T-helper 2 cell (primary cell): ENCODE measurements at regions not wholly inside any gene's neighbourhood (a gene's known extent, or its start where the extent isn't known, plus 50 kb on each side); places are given as distances from the start of the nearest gene placed in this dataset.
"Not testable (repeated sequence)": the region's sequence is repeated elsewhere in the genome, so short reads cannot be mapped to it uniquely, and the experiment has no call there.

Source experiments
- DNase-seq, 5 experiments: peaks; one replicate each; pipeline versions ENCODE4 v3.0.0 to v3.0.0-alpha.2; 2012 to 2022

DNA sequence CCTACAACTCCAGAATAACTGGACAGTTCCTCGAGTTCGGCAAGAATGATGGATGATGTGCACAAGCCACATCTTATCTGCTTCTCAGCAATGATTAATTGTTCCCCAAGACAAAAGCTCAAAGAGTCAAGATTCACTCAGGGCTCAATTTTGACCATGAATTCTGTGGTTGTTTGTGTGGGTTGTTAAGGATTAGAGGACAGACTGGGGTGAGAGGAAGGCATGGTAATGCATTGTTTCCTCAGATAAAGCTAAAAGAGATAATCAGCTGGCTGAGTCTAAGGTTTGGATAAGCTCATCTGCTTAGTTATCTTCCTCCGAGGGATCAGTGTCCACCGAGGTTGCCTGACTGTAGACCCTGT lies 161.0 kb downstream of the CPEB2 start:
- DNase-seq = no peak

DNA sequence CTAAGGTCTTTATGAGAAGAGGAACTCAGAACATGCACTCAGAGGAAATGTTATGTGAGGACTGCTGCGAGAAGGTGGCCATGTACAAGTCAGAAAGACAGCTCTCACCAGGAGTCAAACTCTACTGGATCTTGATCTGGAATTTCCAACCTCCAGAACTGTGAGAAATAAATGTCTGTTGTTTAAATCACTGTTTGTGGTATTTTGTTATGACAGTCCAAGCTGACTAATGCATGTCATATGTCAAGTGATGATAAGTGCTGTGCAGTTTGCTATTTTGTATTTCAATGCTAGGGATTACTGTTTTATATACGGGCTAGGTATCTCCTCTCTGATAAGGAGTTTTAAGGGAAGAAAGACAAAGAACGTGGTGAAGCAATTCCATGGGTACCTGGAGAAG lies 162.3 kb downstream of the CPEB2 start:
- no peak for DNase-seq

DNA sequence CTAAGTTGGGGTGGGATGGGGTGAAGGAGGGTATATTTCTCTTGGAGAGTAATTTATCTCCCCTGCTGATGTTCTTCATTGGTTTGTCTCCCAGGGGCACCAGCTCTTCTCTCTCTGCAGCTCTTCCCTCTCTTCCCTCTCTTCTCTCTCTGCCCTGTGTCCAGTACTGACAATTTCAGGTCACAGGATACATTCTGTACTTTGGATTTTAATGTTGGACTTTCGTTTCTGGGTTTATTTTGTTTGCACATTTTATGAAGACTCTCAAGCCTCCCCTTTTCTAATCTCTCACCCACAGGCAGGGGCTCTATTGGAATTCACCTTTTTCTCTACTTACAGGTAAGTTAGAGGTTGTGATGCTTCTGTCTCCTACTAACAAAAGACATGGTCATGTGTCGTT lies 165.5 kb downstream of the CPEB2 start:
- no peak for DNase-seq

DNA sequence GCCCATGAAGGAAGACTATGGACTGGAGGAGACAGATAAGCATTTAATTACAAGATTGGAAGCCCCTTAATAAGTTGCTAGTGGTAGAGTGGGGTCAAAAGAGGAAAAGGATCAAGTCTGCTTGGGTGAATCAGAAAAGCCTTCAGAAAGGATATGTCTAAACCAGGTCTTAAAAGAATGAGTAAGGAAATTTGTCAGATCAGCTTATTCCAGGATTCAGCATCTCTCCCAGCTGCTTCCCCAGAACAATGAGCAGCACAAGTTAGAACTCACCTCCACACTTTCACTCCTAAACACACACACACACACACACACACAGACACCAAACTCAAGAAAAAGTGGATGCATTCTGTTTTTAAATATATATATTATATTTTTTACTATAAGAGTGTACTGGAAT lies 166.5 kb downstream of the CPEB2 start:
- no peak for DNase-seq

DNA sequence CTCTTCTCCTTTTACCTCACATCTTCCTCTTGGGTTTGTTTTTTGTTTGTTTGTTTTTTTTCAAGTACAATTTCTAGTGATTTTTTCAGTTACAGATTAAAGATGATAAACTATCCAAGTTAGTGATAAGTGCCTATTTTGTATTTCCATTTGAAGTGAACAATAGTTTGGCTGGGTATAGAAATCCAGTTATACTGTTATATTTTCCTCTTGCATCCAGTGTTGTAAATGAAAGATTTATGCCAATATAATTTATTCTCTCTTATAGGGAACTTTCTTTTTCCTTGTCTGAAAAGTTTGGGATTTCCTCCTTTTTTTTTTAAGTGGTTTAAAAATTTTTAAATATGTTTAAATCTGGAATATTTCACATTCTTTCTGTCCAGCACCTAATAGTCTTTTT lies 169.4 kb downstream of the CPEB2 start:
- DNase-seq = no peak

DNA sequence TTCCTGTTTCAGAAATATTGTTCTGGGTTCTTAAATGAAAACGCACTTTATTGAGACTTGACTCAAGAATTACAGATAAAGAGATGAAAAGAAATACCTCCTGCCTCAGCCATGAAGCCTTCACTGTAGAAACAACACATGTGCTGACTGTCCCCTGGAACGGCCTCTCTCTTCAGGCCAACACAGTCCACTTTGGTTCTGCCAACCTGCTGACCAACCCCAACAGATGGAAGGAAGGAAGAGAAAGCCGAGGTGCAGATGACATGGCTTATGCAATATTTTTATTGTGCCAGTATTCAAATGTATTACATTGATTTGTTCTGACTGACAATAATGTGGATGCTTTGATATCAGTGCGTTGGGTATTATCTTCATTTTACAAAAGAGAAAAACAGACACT lies 171.0 kb downstream of the CPEB2 start:
- DNase-seq = no peak

DNA sequence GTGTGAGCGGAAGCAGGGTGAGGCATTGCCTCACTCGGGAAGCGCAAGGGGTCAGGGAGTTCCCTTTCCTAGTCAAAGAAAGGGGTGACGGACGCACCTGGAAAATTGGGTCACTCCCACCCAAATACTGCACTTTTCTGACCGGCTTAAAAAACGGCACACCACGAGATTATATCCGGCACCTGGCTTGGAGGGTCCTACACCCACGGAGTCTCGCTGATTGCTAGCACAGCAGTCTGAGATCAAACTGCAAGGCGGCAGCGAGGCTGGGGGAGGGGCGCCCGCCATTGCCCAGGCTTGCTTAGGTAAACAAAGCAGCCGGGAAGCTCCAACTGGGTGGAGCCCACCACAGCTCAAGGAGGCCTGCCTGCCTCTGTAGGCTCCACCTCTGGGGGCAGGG lies 171.9 kb downstream of the CPEB2 start:
- DNase-seq = not testable (repeated sequence)

DNA sequence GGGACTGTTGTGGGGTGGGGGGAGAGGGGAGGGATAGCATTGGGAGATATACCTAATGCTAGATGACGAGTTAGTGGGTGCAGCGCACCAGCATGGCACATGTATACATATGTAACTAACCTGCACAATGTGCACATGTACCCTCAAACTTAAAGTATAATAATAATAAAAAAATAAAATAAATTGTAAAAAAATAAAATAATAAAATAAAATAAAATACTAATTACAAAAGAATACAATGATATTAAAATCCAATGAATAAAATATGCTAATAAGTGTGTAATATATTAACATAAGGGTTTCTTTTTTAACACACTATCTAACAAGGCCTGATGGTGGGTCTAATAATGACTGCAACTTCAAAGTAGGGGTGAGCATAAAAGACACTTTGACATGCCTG lies 177.6 kb downstream of the CPEB2 start:
- not testable (repeated sequence) for DNase-seq

DNA sequence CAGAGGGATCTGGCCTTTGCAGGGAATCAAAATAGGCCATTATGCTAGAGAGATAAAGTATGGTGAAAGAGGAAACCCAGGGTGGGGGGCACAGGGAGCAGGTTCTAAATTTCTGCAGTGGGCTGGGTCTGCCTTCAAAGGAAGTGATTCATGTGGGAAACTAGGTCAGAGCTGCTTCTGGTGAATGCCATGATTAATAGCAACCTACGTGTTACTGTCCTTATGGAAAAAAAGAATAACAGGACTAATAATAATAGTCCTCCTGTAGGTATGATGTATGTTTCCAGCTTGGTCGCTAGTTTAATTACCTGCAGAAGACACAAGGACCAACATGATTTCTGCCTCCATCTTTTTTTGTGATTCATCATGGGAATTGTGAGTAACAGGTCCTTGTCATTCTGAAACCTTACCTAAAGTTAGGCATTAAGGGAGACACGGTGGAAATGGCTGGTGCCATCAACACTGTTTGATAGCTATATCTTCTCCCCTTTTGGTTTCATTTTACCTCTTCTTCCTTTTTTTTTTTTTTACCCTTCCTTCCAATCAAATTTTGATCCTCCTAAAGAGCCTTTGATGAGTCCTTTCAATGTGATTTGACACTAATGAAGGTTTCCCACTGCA lies 180.4 kb downstream of the CPEB2 start:
- DNase-seq = peak in 1 of 5 experiments; percentile 1

DNA sequence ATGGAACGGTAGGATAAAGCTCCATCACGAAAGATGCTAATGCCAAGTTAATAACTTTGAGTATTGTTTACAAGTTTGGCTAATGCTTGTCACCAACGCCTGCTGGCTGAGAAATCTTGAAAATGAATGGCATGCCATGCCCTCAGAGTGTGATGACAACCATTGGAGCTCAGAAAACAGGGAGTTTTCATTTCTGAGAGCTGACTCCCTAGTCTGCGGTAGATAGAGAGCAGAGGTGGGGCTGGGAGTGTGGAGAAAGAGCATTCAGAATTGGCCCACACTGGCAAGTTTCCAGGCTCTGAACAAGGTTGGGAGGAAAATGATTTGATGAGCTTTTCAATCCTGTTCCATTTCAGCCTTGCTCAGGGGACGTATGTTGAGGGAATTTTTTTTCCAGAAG lies 183.9 kb downstream of the CPEB2 start:
- DNase-seq = no peak

DNA sequence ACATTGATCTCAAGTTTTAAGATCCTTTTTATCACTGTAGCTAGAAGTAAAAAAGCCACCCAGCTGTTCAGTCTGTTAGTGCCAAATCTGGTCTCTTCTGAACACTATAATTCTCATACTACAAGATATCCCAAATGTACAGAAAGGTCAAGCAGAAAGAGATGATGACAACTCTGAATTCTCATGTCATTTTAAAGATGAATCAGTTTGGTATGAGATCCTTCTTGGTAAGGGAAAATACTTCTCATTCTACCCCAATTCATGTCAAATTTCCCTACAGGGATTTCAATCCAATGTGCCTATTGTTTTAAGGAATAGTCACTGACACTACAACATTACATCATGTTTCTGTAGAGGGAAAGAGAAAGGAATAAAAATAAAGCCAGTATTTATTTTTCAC lies 184.5 kb downstream of the CPEB2 start:
- no peak for DNase-seq

DNA sequence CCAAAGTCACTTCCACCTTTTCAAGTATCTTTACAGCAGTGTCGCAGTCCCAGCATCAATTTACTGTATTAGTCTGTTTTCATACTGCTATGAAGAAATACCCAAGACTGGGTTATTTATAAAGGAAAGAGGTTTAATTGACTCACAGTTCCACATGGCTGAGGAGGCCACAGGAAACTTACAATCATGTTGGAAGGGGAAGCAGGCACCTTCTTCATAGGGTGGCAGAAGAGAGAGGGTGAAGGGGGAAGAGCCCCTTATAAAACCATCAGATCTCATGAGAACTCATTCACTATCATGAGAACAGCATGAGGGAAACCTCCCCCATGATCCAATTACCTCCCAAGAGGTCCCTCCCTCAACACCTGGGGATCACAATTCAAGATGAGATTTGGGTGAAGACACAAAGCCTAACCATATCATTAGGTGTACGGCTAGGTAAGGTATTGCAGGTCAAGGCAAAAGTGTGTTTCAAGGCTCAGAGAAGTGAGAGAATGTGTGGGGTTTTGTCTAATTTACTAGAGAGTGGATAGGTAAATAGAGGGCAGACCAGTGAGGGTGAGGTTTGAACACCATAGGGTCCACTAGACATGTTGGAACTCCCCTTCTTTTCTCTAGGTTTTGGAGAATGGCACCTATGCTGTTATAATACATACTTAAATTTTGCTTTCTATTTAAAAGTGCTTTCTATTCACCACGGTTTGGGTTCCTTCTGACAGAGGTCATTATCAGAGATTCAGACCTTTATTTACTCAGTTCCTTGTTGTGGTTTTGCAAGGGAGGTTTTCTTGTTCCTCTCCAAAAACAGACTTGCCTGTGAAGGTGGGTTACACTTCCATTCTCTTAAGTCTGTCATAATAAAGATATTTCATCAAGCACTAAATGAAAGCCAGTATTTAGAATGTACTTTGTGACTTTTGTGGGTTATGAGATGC lies 186.6 kb downstream of the CPEB2 start:
- no peak for DNase-seq

DNA sequence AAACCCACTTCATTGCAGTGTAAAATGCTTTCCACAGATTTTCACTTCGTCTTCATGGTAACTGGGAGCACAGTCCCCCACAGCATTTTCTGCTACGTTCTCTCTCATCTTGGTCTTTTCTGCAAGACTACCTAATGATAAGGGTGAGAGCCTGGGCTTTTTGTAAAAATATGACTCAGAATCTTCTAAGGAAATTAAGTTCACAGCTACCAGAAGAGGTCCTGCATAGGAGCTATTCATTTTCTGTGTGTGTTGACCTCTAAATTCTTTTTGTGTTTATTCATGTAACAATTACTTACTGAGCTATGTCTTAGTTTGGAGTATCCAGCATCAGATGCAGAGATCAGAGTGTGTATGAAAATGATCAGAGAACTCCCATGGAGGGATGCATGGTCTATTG lies 192.2 kb downstream of the CPEB2 start:
- DNase-seq = no peak

DNA sequence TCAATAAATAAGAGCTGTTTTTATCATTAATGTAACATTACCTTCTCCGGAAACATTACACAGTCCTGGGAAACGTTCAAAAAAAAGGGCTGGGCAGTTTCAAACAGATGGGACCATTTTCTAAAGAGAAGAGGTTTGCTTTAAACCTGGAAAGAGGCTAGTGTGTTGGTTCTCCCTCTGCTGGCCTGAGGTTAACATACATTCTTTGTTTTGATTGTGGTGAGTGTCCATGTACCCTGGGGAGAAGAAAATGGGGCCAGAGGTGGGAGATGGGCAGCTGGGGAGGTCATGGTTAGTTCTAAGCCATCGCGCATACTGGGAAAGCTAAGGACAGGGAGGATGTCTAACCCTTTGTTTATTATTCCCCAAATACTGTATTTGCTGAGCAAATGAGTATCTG lies 194.7 kb downstream of the CPEB2 start:
- no peak for DNase-seq

DNA sequence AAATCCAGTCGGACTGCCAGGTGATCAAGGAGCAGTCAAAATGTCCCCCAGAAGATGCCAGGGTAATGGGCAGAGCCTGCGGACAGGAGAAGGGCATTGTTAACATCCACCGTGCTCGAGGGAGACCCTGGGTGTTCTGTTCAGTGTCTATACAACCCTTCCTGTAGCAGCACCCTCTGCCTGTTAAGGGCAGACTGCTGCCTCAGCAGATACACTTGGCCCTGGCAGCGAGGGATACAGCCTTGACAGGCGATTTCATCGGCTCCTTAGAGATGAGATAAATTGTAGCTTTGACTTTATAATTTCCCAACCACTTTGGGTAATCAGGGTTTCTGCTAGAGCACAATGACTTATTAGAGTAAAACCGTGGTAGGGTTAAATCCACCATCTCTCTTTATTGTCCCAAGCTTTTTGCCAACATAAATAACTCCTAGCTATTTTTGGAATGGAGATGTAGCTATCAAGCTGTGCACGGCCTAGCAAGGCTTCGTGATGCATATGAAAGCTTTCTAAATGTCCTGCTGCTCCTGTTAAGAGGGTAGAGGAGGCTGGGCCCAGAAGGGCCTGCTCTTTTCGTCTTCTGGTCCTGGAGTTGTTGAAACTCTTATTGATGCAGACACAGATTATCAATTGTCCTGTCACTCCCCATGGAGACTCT lies 195.9 kb downstream of the CPEB2 start:
- DNase-seq = no peak

DNA sequence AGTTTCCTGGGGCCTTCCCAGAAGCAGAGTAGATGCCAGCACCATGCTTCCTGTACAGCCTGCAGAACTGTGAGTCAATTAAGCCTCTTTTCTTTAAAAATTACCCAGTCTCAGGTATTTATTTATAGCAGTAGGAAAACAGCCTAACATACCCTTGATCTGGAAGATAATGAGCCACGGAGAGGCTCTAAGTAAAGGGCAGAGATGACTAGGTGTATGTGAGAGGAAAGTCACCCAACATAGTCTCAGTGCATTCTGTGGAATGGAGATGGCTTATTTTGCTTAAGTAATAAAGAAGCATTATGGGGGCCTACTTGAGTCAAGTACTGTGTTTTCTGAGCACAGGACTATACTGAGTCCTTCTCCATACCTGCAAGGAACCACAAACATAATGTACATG lies 199.5 kb downstream of the CPEB2 start:
- no peak for DNase-seq

DNA sequence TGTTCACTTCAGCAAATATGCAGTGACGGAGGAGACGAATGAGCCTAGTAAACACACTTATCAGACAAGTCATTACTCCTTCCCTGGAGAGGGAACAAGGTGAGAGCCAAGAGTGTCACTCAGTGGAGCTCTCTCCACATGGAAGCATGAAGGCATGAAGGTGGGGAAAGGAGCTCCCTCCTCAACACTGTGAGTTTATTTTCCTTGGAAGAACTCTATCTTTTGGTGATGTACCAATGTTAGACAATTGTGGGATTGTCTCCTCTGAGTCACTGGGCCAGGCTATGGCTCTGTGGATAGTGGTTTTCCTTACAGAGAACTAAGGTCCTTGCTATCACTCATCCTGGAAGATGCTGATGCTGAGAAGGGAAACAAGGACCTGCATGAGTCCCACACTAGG lies 200.2 kb downstream of the CPEB2 start:
- no peak for DNase-seq

DNA sequence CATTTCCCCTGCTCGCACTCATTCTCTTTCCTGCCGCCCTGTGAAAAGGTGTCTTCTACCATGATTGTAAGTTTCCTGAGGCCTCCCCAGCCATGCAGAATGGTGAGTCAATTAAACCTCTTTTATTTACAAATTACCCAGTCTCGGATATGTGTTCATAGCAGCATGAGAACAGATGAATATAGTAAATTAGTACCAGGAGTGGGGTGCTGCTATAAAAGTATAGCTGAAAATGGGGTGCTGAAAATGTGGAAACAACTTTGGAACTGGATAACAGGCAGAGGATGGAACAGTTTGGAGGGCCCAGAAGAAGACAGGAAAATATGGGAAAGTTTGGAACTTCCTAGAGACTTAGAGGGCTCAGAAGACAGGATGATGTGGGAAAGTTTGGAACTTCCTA lies 204.2 kb downstream of the CPEB2 start:
- DNase-seq = not testable (repeated sequence)

DNA sequence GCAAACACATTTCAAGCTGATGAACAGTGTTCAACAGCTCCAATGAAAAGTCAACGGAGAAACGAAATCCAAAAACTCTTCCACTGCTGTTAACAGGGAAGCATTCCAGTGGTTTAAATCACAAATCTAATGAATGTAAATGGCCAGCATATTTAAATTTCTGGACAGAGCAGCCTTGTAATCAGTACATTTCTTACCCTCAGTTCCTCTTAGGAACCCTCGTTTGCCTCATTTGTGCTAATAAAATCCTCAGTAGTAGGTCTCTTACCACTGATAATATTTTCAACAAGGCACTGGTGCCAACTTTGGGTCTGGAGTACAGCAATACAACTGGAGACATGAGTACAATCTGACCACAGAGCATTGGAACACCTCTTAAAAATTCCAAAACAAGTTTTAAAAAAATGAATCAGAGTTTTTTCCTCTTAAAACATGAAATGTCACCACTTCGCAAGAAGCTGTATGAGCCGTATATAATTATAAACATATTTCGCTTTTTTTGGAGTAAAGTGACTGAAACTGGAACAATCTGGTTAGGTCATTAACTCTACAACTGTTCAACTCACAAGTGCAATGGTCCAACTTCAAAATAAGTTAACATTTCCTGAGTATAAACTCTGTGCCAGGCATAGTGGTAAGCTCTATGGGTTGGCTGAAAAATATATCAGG lies 211.2 kb downstream of the CPEB2 start:
- no peak for DNase-seq

DNA sequence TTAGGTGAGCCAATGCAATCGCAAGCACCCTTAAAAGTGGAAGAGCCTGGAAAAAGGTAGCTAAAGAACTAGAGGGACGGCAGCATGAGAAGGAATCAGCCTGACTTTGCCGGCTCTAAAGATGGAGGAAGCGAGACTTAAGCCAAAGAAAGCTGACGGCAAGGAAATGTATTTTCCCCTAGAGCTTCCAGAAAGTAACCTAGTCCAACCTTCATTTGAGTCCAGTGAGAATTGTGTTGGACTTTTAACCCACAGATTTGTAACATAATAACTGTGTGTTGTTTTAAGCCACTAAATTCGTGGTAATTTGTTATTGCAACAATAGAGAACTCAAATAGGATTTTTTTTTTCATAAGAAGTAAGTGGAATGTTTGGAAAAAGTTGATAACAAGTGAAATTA lies 212.7 kb upstream of the C1QTNF7 start:
- DNase-seq = no peak

DNA sequence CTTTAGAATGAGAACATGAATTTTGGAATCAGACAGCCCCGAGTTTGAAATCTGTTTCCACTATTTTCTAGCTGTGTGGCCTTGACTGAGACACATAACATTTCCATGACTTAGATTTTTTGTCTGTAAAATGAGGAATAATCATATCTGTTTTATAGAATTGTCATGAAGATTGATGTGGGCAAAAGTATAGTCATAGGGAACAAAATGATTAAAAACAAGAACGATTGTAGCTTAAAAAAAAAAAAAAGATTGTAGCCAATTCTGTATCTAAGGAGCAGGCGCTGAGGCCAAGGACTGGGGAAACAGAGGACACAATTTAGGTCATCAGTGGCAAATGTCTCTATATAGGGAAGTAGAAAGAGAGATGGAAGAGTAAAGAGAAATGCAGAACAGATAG lies 201.6 kb upstream of the C1QTNF7 start:
- no peak for DNase-seq

DNA sequence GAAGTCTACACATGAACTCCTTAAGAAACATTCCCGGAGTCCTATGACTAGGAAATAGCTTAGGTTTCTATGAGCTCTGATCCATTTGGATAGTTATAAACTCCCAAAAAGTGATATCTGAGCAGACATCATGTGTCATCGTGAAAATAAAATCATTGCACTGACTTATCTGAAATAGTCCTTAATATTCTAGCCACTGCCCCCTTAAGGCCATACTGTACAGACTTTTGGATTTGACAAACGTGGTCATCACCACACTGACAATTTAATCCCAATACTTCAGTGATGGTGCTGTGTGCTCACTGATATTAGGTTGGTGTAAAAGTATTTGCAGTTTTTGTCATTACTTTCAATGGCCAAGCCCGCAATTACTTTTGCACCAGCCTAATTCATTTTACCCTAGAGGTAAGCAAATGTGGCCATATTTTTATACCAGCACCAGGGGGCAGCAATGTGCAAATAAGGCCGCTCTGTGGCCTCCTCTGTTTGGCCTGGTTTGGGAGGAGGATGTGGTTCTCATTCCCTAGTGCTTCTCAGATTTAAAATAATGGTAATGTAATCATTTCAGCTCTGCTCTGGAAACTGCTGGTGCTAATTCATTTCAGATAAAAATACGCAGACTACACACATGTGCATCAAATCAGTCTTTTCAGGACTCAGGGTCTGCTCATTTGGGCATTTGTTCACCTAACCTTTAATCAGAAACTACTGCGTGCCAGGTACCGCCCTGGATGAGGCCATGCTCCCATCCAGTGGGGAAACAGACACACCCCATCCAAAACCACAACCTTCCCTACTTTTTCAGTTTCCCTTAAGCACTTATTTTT lies 196.4 kb upstream of the C1QTNF7 start:
- DNase-seq = peak; percentile 11 to 73 (median 50)
